ENCODE measurements at regions not wholly inside any gene's neighbourhood (a gene's known extent, or its start where the extent isn't known, plus 50 kb on each side); places are given as distances from the start of the nearest gene placed in this dataset.
A peak's percentile ranks its signal among the peaks of the same experiment; 100 is the strongest.

GRCh38 chr11:44408711-44409470 lies 99.0 kb upstream of the ALX4 start:
- Histone ChIP-seq H3K36me3 (no peaks in the 10 kb centered on the region), H3K27me3 (no peaks in the 10 kb centered on the region)
- WGBS, 2 donors: 85 to 95% methylated on average over 5 to 6 of the region's 6 CpGs

GRCh38 chr11:44409558-44410236 lies 99.8 kb upstream of the ALX4 start:
- DNase-seq (no peak), ATAC-seq (ENCODE audit: low FRiP score in 2 of 2) (peak in 1 of 2 donors; percentile 26)
- no peaks in the 10 kb centered on the region for H3K27me3 ChIP-seq

More at GRCh38 chr11:44408711-44409470, 99.0 kb upstream of the ALX4 start:
- Histone ChIP-seq H3K4me1 (no peaks in the 10 kb centered on the region), H3K4me3 (no peak overlapping the region), H3K9me3 (peaks cover 0 to 9% (median 3%) of the 10 kb centered on the region in 4 donors), H3K27ac (no peak overlapping the region)
- ATAC-seq (ENCODE audit: low FRiP score in 2 of 2): no peak
- TF ChIP-seq, protein P1, sequence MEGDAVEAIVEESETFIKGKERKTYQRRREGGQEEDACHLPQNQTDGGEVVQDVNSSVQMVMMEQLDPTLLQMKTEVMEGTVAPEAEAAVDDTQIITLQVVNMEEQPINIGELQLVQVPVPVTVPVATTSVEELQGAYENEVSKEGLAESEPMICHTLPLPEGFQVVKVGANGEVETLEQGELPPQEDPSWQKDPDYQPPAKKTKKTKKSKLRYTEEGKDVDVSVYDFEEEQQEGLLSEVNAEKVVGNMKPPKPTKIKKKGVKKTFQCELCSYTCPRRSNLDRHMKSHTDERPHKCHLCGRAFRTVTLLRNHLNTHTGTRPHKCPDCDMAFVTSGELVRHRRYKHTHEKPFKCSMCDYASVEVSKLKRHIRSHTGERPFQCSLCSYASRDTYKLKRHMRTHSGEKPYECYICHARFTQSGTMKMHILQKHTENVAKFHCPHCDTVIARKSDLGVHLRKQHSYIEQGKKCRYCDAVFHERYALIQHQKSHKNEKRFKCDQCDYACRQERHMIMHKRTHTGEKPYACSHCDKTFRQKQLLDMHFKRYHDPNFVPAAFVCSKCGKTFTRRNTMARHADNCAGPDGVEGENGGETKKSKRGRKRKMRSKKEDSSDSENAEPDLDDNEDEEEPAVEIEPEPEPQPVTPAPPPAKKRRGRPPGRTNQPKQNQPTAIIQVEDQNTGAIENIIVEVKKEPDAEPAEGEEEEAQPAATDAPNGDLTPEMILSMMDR (IDR thresholded peaks at IDR 0.05): no peak
- no peak for TF ChIP-seq EP300 (IDR thresholded peaks at IDR 0.05)
- no peak for TF ChIP-seq POLR2AphosphoS5 (IDR thresholded peaks at IDR 0.05)
- no peak for TF ChIP-seq POLR2A (IDR thresholded peaks at IDR 0.05)
- no peak for DNase-seq

DNA sequence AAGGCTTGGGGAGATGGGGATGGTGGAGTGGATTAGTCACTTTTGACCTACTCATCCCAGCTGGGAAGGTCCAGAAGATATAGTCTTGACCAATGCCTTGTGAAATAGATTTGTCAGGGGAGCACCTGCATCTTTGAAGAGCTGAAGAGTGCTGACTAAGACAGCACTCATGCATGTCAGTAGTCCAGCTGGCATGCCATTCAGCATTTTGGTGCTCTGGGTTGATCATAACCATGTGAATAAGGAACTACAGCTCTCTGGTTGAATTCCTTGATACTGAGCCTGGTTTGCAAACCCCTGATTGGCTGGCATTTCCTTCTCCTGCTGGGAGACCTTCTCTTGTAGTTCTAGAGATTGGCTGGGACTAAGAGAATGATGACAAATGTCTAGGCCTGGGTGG lies 106.8 kb upstream of the ALX4 start:
- ATAC-seq (ENCODE audit: low FRiP score in 2 of 2) (no peak), DNase-seq (no peak)
- Histone ChIP-seq H3K4me1 (no peaks in the 10 kb centered on the region), H3K4me3 (no peak overlapping the region), H3K9me3 (peaks cover 0 to 5% (median under 1%) of the 10 kb centered on the region in 4 donors), H3K27me3 (no peaks in the 10 kb centered on the region), H3K27ac (no peak overlapping the region), H3K36me3 (no peaks in the 10 kb centered on the region)
- no peak for TF ChIP-seq EP300 (IDR thresholded peaks at IDR 0.05)
- TF ChIP-seq, protein P1 (IDR thresholded peaks at IDR 0.05): no peak

More at GRCh38 chr11:44409558-44410236, 99.8 kb upstream of the ALX4 start:
- TF ChIP-seq POLR2A (IDR thresholded peaks at IDR 0.05) (no peak), EP300 (IDR thresholded peaks at IDR 0.05) (no peak), POLR2AphosphoS5 (IDR thresholded peaks at IDR 0.05) (no peak)
- TF ChIP-seq, protein P1 (IDR thresholded peaks at IDR 0.05): no peak
- Histone ChIP-seq H3K4me3 (no peak overlapping the region), H3K4me1 (no peaks in the 10 kb centered on the region), H3K36me3 (no peaks in the 10 kb centered on the region), H3K9me3 (peaks cover 0 to 9% (median 3%) of the 10 kb centered on the region in 4 donors), H3K27ac (no peak overlapping the region)
- WGBS, 2 donors: 69 to 79% methylated on average over 9 of the region's 9 CpGs

- 89 to 92% methylated on average over 7 of the region's 7 CpGs for WGBS, 2 donors
- no peak for TF ChIP-seq POLR2AphosphoS5 (IDR thresholded peaks at IDR 0.05)
- no peak for TF ChIP-seq POLR2A (IDR thresholded peaks at IDR 0.05)
- TF ChIP-seq, protein P1 (IDR thresholded peaks at IDR 0.05): no peak
- TF ChIP-seq EP300 (IDR thresholded peaks at IDR 0.05): no peak
- Histone ChIP-seq H3K4me1 (no peaks in the 10 kb centered on the region), H3K27me3 (no peaks in the 10 kb centered on the region), H3K27ac (no peak overlapping the region), H3K36me3 (no peaks in the 10 kb centered on the region), H3K9me3 (no peaks in the 10 kb centered on the region), H3K4me3 (no peak overlapping the region)
- DNase-seq (no peak), ATAC-seq (ENCODE audit: low FRiP score in 2 of 2) (no peak)
These were observed 108.0 kb upstream of the ALX4 start for GRCh38 chr11:44417731-44418455.

Data from upper lobe of left lung (tissue), 6 donors.